ENCODE measurements at regions not wholly inside any gene's neighbourhood (a gene's known extent, or its start where the extent isn't known, plus 50 kb on each side); places are given as distances from the start of the nearest gene placed in this dataset.
"Not testable (repeated sequence)": the region's sequence is repeated elsewhere in the genome, so short reads cannot be mapped to it uniquely, and the experiment has no call there.

DNA sequence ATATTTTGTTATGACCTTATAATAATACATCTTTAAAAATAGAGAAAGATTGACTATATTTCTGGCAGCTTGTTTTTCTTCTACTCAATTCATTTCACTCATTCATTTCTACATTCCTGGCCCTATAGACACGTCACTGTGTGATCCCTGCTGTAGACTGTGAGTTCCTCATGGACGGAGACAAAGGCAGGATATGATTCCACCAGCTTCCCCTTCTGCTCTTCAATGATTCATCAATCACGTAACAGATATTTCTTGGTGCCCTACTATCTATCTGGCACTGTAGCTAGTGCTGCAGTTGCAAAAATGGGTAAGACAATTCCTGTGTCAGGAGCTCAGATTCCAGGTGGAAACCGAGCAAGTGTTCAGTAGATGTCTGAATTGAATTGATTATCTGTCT, 415.0 kb downstream of the SFMBT2 start:
- no peak for TF ChIP-seq Cebpa-rat (IDR thresholded peaks at IDR 0.05)
- Histone ChIP-seq H4K20me1 (no peaks in the 10 kb centered on the region), H3K36me3 (peaks cover 6% of the 10 kb centered on the region; the same call in 1 of the 2 replicates), H3K4me2 (no peak overlapping the region), H3K9ac (no peak overlapping the region), H3K27ac (no peak overlapping the region), H3K9me3 (peaks cover 12% of the 10 kb centered on the region), H3K27me3 (no peaks in the 10 kb centered on the region), H3K4me1 (peaks cover 13% of the 10 kb centered on the region), H3K4me3 (no peak overlapping the region)

- H3K4me3 ChIP-seq, result no peak overlapping the region
- no peak overlapping the region for H3K4me2 ChIP-seq
- no peak overlapping the region for H3K9ac ChIP-seq
- H3K4me1 ChIP-seq, result peaks cover 18% of the 10 kb centered on the region
- no peaks in the 10 kb centered on the region for H4K20me1 ChIP-seq
- no peaks in the 10 kb centered on the region for H3K27me3 ChIP-seq
- no peak overlapping the region for H3K27ac ChIP-seq
- peaks cover 4% of the 10 kb centered on the region; the same call in 1 of the 2 replicates for H3K36me3 ChIP-seq
- H3K9me3 ChIP-seq, result peaks cover 13% of the 10 kb centered on the region
- TF ChIP-seq Cebpa-rat (IDR thresholded peaks at IDR 0.05), result no peak
Measured at GRCh38 chr10:6995341-6995740, 415.3 kb upstream of the PRKCQ start.

GRCh38 chr10:6990891-6991290, 410.8 kb upstream of the PRKCQ start:
- H3K27ac ChIP-seq, result peak overlapping the region; percentile 46
- H3K4me3 ChIP-seq, result no peak overlapping the region
- H3K9me3 ChIP-seq, result peaks cover 31% of the 10 kb centered on the region
- peaks cover 19% of the 10 kb centered on the region for H3K4me1 ChIP-seq
- peak overlapping the region; percentile 70 for H3K4me2 ChIP-seq
- H3K27me3 ChIP-seq, result no peaks in the 10 kb centered on the region
- no peaks in the 10 kb centered on the region for H4K20me1 ChIP-seq
- H3K36me3 ChIP-seq, result peaks cover 9% of the 10 kb centered on the region; the same call in 1 of the 2 replicates
- no peak for TF ChIP-seq Cebpa-rat (IDR thresholded peaks at IDR 0.05)
- H3K9ac ChIP-seq, result no peak overlapping the region

GRCh38 chr10:6988654-6989053, 408.6 kb upstream of the PRKCQ start:
- Histone ChIP-seq H3K9ac (no peak overlapping the region), H4K20me1 (no peaks in the 10 kb centered on the region), H3K36me3 (peaks cover 9% of the 10 kb centered on the region; the same call in 1 of the 2 replicates), H3K27ac (no peak overlapping the region), H3K4me1 (peaks cover 19% of the 10 kb centered on the region), H3K4me2 (no peak overlapping the region), H3K9me3 (peaks cover 31% of the 10 kb centered on the region), H3K4me3 (no peak overlapping the region), H3K27me3 (no peaks in the 10 kb centered on the region)
- no peak for TF ChIP-seq Cebpa-rat (IDR thresholded peaks at IDR 0.05)

- no peaks in the 10 kb centered on the region for H3K27me3 ChIP-seq
- H3K36me3 ChIP-seq, result peaks cover 6% of the 10 kb centered on the region; the same call in 1 of the 2 replicates
- peak overlapping the region; percentile 20; the same call in 1 of the 2 replicates for H3K27ac ChIP-seq
- H3K9ac ChIP-seq, result no peak overlapping the region
- peaks cover 26% of the 10 kb centered on the region for H3K9me3 ChIP-seq
- TF ChIP-seq Cebpa-rat (IDR thresholded peaks at IDR 0.05), result no peak
- no peaks in the 10 kb centered on the region for H4K20me1 ChIP-seq
- H3K4me3 ChIP-seq, result no peak overlapping the region
- H3K4me1 ChIP-seq, result peaks cover 19% of the 10 kb centered on the region
- peak overlapping the region; percentile 19; the same call in 1 of the 2 replicates for H3K4me2 ChIP-seq
Measured at GRCh38 chr10:6987536-6987945, 407.5 kb upstream of the PRKCQ start.

GRCh38 chr10:6986927-6987326, 406.9 kb upstream of the PRKCQ start:
- H3K9me3 ChIP-seq, result peaks cover 26% of the 10 kb centered on the region
- no peak overlapping the region for H3K27ac ChIP-seq
- no peak overlapping the region for H3K4me2 ChIP-seq
- peaks cover 6% of the 10 kb centered on the region; the same call in 1 of the 2 replicates for H3K36me3 ChIP-seq
- H4K20me1 ChIP-seq, result no peaks in the 10 kb centered on the region
- H3K4me3 ChIP-seq, result no peak overlapping the region
- peaks cover 19% of the 10 kb centered on the region for H3K4me1 ChIP-seq
- TF ChIP-seq Cebpa-rat (IDR thresholded peaks at IDR 0.05), result no peak
- no peak overlapping the region for H3K9ac ChIP-seq
- no peaks in the 10 kb centered on the region for H3K27me3 ChIP-seq

DNA sequence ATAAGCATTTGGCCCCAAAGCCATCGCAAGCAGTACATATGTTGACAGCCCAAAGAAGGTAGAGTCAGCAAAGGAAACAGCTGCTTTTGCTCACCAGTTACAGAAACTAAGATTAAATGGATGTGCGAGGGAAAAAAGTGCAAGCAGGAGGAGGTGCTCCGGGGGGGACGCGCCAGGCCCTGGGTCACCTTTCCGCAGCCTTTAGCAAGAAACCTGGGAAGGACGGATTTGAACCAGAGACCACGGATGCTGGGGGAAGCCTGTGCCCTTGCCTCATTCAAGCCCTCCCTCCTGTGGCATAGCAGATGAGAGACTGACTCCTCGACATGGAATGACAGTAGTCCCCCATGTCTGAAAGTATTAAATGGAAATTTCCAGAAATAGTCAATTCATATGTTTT, 405.6 kb upstream of the PRKCQ start:
- Histone ChIP-seq H3K27ac (no peak overlapping the region), H4K20me1 (no peaks in the 10 kb centered on the region), H3K9me3 (peaks cover 17% of the 10 kb centered on the region), H3K36me3 (peaks cover 6% of the 10 kb centered on the region; the same call in 1 of the 2 replicates), H3K9ac (no peak overlapping the region), H3K4me1 (peaks cover 15% of the 10 kb centered on the region), H3K4me3 (no peak overlapping the region), H3K4me2 (no peak overlapping the region), H3K27me3 (no peaks in the 10 kb centered on the region)
- no peak for TF ChIP-seq Cebpa-rat (IDR thresholded peaks at IDR 0.05)

- Histone ChIP-seq H3K9me3 (peaks cover 17% of the 10 kb centered on the region), H3K27ac (no peak overlapping the region), H3K9ac (no peak overlapping the region), H3K27me3 (no peaks in the 10 kb centered on the region), H3K4me2 (no peak overlapping the region), H3K4me1 (peaks cover 19% of the 10 kb centered on the region), H4K20me1 (no peaks in the 10 kb centered on the region), H3K36me3 (peaks cover 6% of the 10 kb centered on the region; the same call in 1 of the 2 replicates), H3K4me3 (no peak overlapping the region)
- TF ChIP-seq Cebpa-rat (IDR thresholded peaks at IDR 0.05), result no peak
Measured at GRCh38 chr10:6984971-6985370, 404.9 kb upstream of the PRKCQ start.

GRCh38 chr10:6984016-6984415, 403.9 kb upstream of the PRKCQ start:
- not testable (repeated sequence) for H3K36me3 ChIP-seq, H4K20me1 ChIP-seq, H3K27me3 ChIP-seq, H3K4me2 ChIP-seq, H3K9ac ChIP-seq, H3K9me3 ChIP-seq, H3K4me3 ChIP-seq, H3K27ac ChIP-seq
- H3K4me1 ChIP-seq, result peaks cover 21% of the 10 kb centered on the region

DNA sequence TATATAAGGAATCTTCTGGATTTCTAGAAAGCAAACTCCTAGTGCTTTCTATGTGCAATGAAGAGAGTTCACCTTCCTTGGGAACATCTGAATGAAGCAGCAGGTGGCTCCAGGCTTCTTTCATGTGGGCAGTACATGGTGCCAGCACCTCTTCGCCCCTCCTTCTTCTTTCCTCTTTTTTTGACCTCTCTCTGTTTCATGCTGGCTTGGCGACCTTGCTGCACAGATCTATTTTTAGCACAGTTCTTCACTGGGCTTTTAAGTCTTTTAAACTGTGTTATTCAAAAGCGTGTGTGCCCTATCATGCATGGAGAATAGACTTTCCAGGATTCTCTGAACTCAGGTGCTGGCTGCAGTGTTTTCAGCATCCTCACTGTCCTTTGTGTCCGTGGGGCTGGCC, 400.3 kb upstream of the PRKCQ start:
- Histone ChIP-seq H3K4me3 (no peak overlapping the region), H3K4me2 (peak overlapping the region; percentile 57)
- TF ChIP-seq Cebpa-rat (IDR thresholded peaks at IDR 0.05), result no peak

GRCh38 chr10:6979371-6979770, 399.3 kb upstream of the PRKCQ start:
- Histone ChIP-seq H3K9ac (no peak overlapping the region), H3K36me3 (no peaks in the 10 kb centered on the region), H3K4me2 (no peak overlapping the region), H3K9me3 (peaks cover 8% of the 10 kb centered on the region), H3K27ac (no peak overlapping the region), H4K20me1 (no peaks in the 10 kb centered on the region), H3K27me3 (no peaks in the 10 kb centered on the region), H3K4me3 (no peak overlapping the region), H3K4me1 (peaks cover 19% of the 10 kb centered on the region)
- TF ChIP-seq Cebpa-rat (IDR thresholded peaks at IDR 0.05), result no peak

More for the DNA sequence above, 400.3 kb upstream of the PRKCQ start:
- H3K9ac ChIP-seq, result no peak overlapping the region
- H4K20me1 ChIP-seq, result no peaks in the 10 kb centered on the region
- H3K4me1 ChIP-seq, result peaks cover 12% of the 10 kb centered on the region
- peaks cover 8% of the 10 kb centered on the region for H3K9me3 ChIP-seq
- no peaks in the 10 kb centered on the region for H3K27me3 ChIP-seq
- no peak overlapping the region for H3K27ac ChIP-seq
- no peaks in the 10 kb centered on the region for H3K36me3 ChIP-seq

All from BLaER1 (cell line).